ENCODE measurements at regions not wholly inside any gene's neighbourhood (a gene's known extent, or its start where the extent isn't known, plus 50 kb on each side); places are given as distances from the start of the nearest gene placed in this dataset.
A peak's percentile ranks its signal among the peaks of the same experiment; 100 is the strongest.

DNA sequence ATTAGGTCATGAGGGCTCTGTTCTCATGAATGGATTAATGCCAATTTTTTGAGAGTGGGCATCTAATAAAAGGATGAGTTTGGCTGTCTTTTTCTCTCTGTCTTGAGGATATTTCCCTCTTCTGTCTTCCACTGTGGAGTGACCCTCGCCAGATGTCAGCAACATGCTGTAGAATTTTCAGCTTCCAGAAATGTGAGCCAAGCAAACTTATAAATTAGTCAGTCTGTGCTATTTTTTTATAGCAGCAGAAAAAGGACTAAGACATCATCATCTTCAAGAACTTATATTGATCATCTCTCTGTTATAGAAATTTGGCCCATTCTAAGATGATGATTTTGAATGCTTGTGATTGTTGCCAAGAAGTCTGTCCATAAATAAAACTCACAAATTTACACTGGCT lies 431.4 kb downstream of the FGF9 start:
- peak; percentile 68 for DNase-seq

DNA sequence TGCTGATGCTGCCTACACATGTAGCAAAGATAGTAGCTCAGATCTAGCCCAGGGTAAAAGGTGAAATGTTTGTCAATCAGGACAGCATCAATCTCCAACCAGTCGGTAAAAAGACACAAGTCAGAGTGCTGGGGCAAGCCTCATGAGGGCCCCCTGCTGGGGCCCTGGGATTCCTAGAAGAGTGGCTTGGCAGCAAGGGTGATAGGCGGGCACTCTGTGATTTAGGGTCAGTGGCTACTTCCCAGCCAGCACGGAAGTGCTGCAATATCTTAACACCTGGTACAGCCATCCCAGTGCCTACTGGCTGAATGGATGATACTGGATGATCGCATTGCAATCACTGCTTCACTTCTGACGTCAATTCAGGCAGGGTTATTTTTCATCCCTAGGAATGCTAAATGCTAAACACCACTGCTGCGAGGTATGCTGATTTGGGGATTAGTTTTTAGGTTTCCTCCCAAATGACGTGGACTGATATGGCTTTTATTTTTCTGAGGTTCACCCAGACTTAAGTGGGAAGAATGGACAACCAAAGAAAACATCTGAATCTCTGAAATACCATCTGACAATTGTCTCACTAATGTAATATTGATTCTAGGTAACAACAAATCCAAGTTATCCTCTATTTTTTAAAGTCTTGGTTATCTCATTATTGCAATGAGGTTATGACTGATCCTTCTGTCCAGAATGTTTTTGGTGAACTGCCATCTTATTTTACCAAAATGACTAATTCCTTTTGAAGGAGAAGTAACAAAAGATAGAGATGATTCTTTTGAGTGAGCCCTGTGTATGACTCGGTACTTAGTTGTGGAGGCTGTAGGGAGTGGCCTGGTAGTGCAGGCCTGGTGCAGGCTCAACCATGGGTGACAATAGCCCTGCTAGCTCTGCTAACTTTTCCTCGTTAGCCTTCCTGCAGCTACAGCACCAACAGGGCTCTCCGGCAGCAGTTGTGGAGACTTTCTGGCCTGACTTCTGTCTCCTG lies 432.5 kb downstream of the FGF9 start:
- DNase-seq, result no peak

DNA sequence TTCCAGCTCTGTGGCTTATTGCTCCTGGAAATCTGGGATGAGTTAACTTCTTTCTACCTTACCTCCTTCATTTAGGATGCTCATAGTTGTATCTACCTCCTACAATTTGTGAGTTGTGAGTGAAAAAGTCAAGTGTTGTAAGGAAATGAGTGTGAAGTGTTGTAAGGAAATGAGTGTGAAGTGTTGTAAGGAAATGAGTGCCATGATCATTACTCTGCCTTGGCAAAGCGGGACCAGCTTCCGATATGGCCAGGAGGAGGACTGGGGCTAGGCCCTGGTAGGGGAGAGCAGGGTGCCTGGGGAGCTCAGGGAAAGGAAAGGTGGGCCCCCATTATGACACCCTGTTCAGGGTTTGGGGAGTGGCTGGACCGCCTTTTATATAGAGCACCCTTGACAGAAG lies 435.2 kb downstream of the FGF9 start:
- DNase-seq, result no peak

DNA sequence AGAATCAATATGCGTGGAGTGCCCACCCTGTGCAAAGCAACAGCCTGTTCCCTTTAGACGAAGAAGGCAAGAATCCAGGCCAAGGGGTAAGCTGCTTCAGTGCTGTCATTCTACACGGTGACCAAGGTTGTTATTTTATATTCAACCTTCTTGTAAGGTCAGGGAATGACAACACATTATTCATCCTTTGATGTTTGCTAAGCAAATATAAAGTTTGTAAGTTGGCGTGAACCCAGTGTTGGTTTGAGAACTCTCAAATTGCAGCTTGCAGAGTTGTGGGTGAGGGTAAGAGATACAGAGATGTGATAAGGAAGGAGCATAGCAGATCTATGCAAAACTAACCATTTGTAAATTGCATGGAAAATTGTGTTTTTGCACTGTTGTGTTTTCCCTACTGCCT lies 436.7 kb downstream of the FGF9 start:
- no peak for DNase-seq

DNA sequence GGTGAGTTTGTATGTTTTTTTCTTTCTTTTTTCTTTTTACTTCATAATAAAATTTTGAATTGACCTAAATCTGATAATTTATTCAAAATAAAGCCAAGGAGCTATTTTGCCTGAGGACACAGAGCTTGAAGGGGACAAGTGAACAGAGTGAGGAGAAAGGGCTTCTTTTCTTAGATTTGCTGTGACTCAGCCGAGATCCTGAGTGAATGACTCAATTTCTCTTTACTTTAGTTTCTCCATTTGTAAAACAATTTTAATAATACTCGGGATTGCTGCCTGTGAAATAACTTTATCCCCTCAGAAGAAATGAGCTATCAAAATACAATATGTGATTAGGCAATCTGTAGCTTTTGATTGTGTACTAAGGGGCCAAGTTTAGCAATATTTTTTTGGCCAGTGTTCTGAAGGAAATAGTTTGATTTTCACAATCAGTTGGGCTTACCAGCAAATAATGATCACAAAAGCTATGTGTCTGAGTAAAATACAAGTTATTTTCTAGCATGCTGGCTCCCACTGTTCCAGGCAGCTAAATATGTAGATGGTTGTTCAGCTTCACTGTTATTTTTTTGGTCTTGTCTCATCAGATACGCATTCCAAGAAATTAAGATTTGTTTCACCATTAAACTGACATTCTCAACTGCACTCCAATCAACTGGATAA lies 437.5 kb downstream of the FGF9 start:
- DNase-seq, result peak; percentile 54

DNA sequence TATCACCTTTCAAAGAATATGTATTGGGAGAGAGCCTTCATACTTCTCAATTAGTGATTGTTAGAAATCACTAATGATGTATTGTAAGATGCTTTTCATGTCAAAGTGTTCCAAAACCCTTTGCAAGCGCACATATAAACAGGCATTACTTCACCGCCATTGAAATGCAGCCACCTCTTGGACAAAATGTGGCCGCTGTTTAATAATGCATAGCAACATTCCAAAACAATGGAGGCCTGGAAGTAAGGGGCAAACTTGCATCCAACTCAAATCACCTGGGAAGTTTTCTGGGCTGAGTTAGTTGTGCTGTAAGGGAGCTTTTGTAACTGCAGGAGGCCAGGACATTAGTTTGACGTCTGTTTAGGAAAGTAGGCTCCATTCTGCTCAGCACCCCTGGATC lies 438.1 kb downstream of the FGF9 start:
- peak; percentile 86 for DNase-seq

DNA sequence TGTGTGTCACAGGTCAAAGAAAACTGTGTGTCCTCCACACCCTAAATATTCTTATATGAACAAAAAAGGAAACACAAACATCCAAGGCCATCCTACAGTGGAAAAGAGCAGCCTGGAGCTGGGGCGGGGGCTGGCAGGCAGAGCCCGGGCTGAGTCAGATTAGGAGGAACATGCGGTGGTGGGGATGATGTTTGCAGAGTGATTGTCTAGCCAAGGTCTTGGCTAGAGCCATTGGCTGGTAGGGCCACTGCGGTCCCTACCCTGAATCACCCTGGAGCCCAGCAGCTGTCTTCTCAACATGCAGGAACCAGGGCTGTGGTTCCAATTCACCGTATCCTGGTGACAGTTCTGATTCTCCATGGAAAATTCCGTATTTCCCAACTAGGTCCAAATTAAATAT lies 439.5 kb downstream of the FGF9 start:
- DNase-seq, result no peak

DNA sequence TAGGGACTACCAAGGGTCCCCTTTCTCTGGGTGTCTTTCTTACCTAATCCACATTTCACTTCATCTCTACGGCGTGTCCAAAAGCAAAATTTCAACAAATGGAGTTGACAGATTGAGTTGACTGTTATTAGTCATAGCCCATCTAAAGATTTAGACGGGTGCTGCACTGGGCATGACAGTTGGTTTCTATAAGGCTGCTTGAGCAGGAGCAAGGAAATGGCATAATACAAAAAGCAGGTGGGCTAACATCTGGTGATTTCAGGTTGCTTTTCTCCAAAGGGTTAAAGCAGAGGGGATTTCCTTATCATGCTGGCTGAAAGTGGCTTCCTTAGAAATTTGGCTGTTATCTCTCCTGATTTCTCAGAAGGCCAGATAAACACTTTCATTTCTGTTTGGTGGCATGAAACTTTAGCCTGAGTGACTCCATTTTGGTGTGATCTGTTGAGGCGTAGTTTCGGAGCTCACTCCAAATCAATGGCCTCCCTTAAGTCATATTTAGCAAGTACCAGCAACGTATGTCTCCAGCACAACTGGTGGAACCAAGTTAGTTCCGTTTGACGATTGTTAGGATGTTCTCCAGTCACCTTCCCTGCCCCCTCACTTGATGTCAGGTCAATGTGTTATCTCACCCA lies 440.4 kb downstream of the FGF9 start:
- DNase-seq, result no peak

DNA sequence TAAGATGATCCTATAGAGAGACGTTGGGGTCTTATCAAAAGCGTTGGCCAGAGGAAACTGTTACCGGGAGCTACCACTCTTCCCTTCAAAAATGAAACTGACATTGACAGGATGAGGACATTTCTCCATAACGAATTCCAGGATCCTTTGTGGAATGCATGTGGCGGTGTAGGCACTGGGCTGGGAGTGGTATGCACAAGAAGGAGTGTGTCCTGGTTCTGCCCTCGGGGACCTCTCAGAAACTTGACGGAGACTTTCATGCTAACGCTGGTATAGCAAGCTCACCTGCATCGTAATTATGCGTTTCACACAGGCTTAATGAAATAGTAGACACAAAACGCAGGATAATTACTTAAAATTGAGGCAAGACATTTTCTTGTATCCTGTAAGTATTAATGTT lies 441.1 kb downstream of the FGF9 start:
- no peak for DNase-seq

DNA sequence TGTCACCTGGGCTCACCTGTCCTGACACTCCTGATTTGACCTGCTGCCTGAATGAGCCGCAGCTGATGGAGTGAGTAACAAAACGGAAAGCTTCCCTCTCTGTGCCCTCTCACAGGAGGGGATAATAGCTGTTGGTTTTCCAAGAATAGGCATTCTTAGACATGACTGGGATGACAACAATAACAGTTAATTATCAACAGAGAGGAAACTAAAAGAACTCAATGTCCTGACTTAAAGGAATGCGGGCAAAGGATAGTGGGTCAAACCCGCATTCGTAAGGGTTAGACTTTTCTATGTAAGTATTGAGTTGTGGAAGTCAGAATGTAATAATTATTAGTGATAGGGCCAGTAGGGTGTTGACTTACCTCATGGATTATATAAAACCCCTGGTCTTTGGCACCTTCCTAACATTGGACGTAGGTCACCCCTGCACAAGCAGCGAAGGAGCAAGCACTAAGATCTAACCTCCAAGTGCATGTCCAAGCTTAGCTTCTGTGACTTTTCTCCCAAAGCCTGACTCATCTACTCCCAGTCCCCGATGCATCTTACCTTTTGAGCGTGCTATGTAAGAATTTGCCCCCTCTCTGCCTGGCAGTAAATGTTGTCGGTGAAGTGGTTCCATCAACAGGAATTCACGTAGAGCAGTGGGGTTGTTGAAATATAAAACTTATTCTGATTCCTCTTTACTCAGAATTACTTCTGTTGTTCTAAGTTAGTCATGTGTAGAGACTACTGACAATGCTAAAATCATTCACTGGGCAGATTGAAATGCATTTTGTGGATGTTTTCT lies 442.3 kb downstream of the FGF9 start:
- DNase-seq, result no peak

DNA sequence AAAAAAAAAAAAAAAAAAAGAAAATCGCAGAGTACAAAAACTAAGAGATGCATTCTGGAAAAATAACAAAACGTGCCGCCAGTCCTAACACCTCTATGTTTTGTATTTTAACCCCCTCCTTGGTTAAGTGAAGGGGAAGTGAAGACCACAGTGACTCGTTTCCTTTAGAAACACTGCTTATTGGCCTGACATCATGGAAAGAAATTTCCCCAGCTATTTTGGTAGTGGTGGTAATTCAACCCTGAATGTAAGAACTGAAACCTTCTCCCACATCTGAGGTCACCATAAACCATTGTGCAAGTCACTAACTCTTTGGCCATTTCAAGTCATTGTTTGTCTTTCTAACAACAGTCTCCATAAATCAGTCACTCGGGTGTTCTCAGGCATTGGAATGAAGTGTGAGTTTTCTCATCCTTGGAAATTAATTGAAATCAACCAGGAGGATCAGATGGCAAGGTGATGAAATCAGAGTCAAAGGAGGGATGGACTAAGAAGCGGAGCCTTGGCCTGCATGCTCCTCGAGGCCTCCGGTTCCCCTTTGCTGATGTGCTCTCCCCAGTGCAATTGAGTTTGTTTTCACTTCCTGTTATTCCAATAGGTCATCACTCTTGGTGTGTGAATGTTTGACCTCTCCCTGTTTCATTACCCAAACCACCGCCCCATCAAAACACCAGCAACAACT lies 443.9 kb downstream of the FGF9 start:
- DNase-seq, result no peak

DNA sequence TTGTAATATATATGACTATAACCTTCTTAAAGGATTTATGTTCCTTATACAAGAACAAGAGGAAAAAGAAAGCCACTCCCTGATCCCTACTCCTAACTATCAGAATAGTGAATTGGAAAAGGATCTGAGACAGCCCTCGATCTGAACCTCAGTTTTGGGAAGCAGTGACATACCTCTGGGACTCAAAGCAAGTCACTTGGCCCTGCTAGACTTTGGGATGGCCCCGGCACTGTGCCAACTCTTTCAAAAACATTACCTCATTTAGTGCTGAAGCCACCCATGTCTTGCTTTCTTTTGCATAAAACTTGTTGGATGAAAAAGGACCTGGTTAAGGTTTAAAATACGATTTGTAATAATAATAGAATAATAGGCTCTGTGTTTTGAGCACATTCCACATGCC lies 447.3 kb downstream of the FGF9 start:
- no peak for DNase-seq

DNA sequence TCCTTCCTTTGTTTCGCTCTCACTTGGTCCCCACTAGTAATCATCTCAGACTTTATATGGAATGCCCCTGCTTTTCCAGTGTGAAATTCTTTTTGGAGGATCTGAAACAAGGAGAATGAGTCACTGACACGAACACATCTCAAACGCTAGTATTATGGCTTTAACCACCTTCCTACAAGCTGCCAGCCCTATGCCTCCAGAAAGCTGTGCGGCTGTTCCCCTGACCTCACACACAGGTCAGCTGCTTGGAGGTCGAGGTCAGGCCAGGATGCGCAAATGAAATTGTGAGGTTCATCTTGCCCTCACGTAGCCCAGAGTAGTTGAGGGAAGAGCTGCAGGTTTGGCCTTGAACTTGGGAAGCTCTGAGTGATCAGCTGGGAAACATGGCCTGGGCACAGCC lies 449.8 kb downstream of the FGF9 start:
- DNase-seq, result no peak

DNA sequence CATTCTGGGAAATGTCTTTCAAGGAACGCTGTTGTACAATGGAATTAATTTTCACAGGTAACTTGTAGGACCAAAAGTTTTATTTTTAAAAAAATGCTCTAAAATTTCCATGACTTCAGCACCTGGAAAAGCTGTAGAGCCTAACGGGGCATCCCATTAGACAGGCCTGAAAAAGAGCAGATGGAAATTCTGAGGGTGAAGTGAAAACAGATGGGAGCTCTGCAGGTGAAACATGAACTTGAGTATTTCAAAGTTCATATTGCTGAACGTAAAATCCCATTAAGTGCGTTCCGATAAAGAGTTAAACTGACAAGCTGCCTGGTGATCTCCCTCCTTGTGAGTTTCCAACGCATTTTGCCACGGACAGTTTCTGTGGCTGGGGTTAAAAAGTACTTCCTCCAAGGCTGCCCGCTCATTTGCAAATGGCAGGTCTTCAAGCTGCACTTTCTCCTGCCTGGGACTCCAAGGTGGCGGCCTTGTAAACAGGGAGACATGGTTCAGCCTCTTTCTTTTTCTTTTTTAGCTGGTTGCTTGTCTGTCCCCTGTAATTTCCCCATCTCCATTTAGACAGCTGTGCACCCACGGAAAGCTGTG lies 450.4 kb downstream of the FGF9 start:
- no peak for DNase-seq

DNA sequence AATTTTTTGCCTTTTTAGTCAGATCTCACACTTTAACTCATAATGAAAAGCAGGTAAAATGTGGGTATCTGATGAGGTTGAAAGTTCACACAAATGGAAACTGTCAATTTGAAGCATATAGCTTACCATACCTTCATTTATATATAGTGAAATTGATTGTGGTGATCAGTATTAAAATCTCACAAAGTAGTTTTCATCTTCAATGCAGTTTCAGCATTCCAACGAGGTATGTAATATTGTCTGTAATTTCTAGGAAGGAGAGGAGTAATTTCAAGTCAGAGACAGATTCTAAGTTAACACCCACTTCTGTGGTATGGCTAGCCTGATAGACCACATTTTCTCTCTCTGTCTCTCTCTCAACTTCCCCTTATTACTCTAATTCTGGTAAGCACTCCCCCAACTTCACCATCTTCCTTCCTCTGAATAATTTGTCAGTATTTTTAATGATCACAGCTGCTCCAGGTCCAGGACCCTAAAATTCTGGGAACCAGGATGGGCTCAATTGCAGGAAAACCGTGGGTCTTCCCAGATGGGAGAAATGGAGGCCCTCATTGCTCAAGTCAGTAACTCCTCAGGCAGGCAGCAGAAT lies 455.7 kb downstream of the FGF9 start:
- DNase-seq, result no peak

DNA sequence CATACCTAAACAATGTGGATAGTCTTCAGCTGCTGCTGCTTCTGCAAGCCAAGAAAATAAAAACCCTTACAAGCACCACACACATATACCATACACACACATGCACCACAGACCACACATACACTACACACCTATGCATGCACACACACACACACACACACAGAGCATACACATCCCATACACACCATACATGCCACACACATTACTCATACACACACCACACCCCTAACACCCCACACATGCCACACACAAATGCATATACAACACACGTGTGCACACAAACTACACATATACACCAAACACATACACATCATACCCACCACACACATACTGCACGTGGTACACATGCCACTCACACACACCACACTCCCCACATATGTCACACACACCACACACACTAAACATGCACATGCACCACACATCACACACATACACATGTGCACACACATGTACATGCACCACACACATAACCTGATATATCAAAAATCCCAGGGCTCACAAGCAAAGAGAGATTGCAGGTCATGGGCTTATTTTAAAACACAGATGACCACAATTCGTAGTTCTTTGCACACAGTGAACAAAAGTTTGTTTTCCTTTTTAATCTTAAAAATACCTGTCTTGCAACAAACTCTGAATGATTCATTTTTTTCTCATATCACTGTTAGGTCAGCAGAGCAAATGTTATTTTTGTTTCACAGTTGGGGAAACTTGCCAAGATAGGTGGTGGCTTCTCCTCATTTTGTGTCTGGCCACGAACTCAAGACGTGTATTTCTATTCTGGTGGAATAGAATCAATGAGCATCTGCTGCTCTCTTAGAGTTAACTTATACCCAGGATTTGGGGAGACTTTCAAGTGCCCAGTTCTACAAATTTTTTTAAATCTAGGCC lies 456.6 kb downstream of the FGF9 start:
- no peak for DNase-seq

DNA sequence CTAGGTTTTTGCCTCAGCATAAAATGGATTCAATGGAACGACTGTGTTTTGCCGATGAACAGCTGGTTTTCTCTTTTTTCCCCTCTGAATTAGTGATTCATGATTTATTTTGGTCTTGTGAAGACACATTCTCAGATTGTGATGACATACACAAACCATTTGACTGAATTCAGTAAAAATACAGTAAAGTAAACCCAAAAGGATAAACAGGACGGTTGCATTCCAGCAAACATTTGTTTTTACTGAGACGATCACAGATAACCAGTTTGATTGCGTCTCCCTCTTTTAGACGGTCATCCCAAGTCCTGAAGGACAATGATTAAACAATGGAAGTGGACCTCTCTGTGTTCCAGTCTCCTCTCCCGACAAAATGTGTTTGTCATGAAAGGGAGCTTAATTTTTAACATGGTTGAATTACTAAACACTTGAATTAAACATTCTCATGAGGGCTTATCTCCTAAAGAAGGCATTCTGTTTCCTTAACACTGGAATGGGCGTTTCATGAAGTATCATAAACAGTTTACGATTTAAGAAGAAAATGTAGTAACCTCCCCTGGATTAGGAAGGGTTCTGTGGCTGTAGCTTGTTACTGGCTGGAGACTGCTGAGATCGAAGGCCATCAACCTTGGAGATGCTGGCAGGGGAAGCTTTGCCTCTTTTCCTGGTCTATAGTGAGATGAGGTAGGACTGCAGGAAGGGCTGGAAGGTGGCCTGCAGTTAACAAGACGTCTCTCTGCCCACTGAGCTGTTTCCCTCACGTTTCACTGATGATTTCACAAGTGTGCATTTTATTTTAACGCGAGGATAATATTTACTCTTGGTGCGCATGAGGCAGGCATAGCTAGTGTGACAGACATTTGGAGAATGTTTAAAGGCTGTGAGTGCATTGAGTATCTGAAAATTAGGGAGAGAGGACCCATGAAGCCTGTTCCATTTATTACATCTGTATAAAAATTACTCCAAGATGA lies 457.9 kb downstream of the FGF9 start:
- peak; percentile 22 for DNase-seq

DNA sequence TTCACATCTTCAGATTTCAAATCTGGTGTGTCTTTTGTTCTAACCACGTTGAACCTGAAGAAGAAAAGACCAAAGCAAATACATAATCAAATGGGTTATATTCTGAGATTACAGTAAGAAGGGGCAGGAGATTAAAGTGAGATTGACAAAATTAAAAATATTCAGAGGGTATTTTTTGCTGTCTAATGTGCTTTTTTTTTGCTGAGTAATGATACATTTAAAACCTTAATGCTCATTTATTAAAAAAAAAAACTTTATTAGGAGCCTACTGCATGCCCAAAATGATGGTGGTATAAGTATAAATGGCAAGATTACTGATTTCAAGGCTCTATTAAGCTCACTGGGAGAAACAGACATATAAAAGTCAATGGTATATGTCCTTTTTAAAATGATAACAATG lies 459.4 kb downstream of the FGF9 start:
- no peak for DNase-seq

DNA sequence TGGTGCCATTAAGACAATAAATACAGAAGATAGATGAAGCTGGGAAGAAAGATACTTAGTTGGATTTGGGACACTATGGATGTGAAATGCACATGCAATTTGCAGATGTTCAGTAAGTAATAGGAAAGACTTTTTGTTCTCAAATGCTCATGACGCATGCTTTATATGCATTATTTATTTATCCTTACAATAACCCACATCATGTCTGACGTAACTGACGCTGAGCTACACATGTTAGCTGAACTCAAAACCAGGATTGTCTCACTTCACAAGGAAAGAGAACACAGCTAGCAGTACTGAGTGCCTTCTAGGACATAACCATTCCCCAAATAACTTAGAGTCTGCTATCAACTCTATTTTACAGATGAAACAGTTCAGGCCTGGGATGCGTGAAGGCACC lies 463.4 kb downstream of the FGF9 start:
- DNase-seq, result no peak

Measured in hindlimb muscle (tissue), 1 donor.